PC-9 (cell line): ENCODE measurements at regions not wholly inside any gene's neighbourhood (a gene's known extent, or its start where the extent isn't known, plus 50 kb on each side); places are given as distances from the start of the nearest gene placed in this dataset.

ENCODE experiments used
- CTCF ChIP-seq: fragments of 200-600 bp; sonication (generic); conservative IDR thresholded peaks from 2 replicates; pipeline ENCODE4 v1.6.1; 2017; ENCODE audit warnings: mixed run types, antibody characterized with exemption, mild to moderate bottlenecking, moderate library complexity
- EZH2 ChIP-seq: fragments of 200-600 bp; sonication (generic); IDR thresholded peaks from 2 replicates; pipeline ENCODE4 v1.8.0; 2017; ENCODE audit warnings: antibody characterized with exemption, low read depth

DNA sequence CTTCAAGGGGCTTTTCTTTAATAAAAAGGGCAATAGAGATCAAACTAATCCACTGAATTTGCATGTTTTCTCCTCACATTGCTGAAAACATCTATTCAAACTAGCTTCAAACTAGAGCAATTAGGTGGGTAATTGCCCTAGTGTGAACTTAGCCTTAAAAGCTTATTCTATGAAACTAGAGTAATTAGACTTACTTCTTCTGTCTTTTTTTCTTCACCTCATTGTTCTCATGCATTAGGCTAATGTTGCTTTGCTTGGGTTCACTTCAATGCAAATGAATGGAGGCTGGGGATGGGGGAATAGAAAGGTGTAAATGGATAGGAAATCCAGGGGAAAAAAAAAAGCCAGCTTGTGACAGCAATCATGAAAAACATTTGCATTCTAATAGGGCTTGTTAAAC is 414.8 kb upstream of the LMO3 start:
- TF ChIP-seq CTCF (no peak), EZH2 (no peak)
